Neural cell (in vitro differentiated cells): ENCODE measurements at regions not wholly inside any gene's neighbourhood (a gene's known extent, or its start where the extent isn't known, plus 50 kb on each side); places are given as distances from the start of the nearest gene placed in this dataset.

Experiments used
- CTCF ChIP-seq: fragments of 450-650 bp; IDR thresholded peaks from 2 replicates; pipeline ENCODE4 v1.5.1; 2014; ENCODE audit warnings: antibody characterized with exemption, mild to moderate bottlenecking, moderate library complexity; ENCODE audit not compliant: poor library complexity, severe bottlenecking
- EP300 ChIP-seq: fragments of 450-650 bp; conservative IDR thresholded peaks from 2 replicates; pipeline ENCODE4 v1.6.1; 2014; ENCODE audit warnings: antibody characterized with exemption, mild to moderate bottlenecking, moderate library complexity; ENCODE audit not compliant: poor library complexity, severe bottlenecking
- EZH2 ChIP-seq: fragments of 200-600, 300-800 bp; shearing (Covaris generic), sonication (generic); IDR thresholded peaks from 2 replicates; pipeline ENCODE4 v1.6.1; 2014; ENCODE audit warnings: antibody characterized with exemption, low read length, borderline replicate concordance, mild to moderate bottlenecking; ENCODE audit not compliant: insufficient read depth, poor library complexity, severe bottlenecking
- MXI1 ChIP-seq: fragments of 450-650 bp; conservative IDR thresholded peaks from 2 replicates; pipeline ENCODE4 v1.6.1; 2014; ENCODE audit warnings: antibody characterized with exemption, mild to moderate bottlenecking; ENCODE audit not compliant: poor library complexity, severe bottlenecking
- SMC3 ChIP-seq: fragments of 450-650 bp; conservative IDR thresholded peaks from 2 replicates; pipeline ENCODE4 v1.6.1; 2014; ENCODE audit warnings: antibody characterized with exemption, mild to moderate bottlenecking, moderate library complexity; ENCODE audit not compliant: poor library complexity

GRCh38 chr2:84055816-84056215 is 403.3 kb downstream of the SUCLG1 start:
- TF ChIP-seq EZH2, result no peak
- no peak for TF ChIP-seq MXI1
- no peak for TF ChIP-seq CTCF
- TF ChIP-seq EP300, result no peak
- no peak for TF ChIP-seq SMC3
